IMR-90 (cell line): ENCODE measurements at regions not wholly inside any gene's neighbourhood (a gene's known extent, or its start where the extent isn't known, plus 50 kb on each side); places are given as distances from the start of the nearest gene placed in this dataset.

Experiments
- ATAC-seq: fragments of 200-7000 bp; cut with Tn5 transposase; 2 replicates; pipeline ENCODE4 v1.9.1; 2020; ENCODE audit warnings: low read depth, mild to moderate bottlenecking, moderate library complexity
- BruUV-seq: library from RNA; stranded (reverse); fragments of 400-500 nt; replicated peaks from 2 replicates; lab custom pipeline; 2021; lab: Mats Ljungman, UMichigan
- CTCF ChIA-PET: fragments of 300-600 bp; formaldehyde crosslinking; extraction: SDS; loops from one replicate; lab custom pipeline; 2021; ENCODE audit warnings: antibody characterized with exemption; lab: Yijun Ruan, JAX
- POLR2A ChIA-PET: fragments of 300-600 bp; sonication (Branson Sonifier 250); formaldehyde crosslinking; loops from one replicate; lab custom pipeline; 2022; ENCODE audit warnings: antibody characterized with exemption; ENCODE audit not compliant: unreplicated experiment; lab: Charles Lee
- DNase-seq: peaks from one replicate; pipeline ENCODE4 v3.0.0; 2013
- H2AFZ ChIP-seq: replicated peaks from 2 replicates; pipeline ENCODE3; 2013; ENCODE audit warnings: low read length, mild to moderate bottlenecking; ENCODE audit not compliant: poor library complexity
- H2AK5ac ChIP-seq: 2 replicates; pipeline ENCODE4 v1.6.1; 2013; ENCODE audit warnings: low read depth, low read length, inconsistent platforms
- H2AK9ac ChIP-seq: replicated peaks from 2 replicates; pipeline ENCODE3; 2013; ENCODE audit warnings: mild to moderate bottlenecking, low read depth, low read length, moderate library complexity; ENCODE audit not compliant: poor library complexity
- H2BK120ac ChIP-seq: 2 replicates; pipeline ENCODE4 v1.6.1; 2013; ENCODE audit warnings: low read depth, low read length, inconsistent platforms
- H2BK15ac ChIP-seq: 3 replicates; pipeline ENCODE4 v1.6.1; 2013; ENCODE audit warnings: low read depth, low read length, inconsistent platforms
- H2BK20ac ChIP-seq: 2 replicates; pipeline ENCODE4 v1.6.1; 2013; ENCODE audit warnings: low read depth, mild to moderate bottlenecking, inconsistent platforms, low read length, moderate library complexity
- H2BK5ac ChIP-seq: 2 replicates; pipeline ENCODE4 v1.6.1; 2013; ENCODE audit warnings: mild to moderate bottlenecking, low read depth, low read length, inconsistent platforms; ENCODE audit not compliant: poor library complexity, severe bottlenecking
- H3K14ac ChIP-seq: replicated peaks from 2 replicates; pipeline ENCODE4 v1.6.1; 2013; ENCODE audit warnings: low read depth, low read length, inconsistent platforms
- H3K18ac ChIP-seq: 2 replicates; pipeline ENCODE4 v1.6.1; 2013; ENCODE audit warnings: low read depth, low read length, control low read depth
- H3K23ac ChIP-seq: 2 replicates; pipeline ENCODE4 v1.6.1; 2013; ENCODE audit warnings: low read depth, low read length, inconsistent platforms
- H3K27ac ChIP-seq: 2 replicates; pipeline ENCODE4 v1.5.1; 2013; ENCODE audit warnings: mild to moderate bottlenecking, control low read depth, low read length; ENCODE audit not compliant: insufficient read depth
- H3K27me3 ChIP-seq: 2 replicates; pipeline ENCODE4 v1.6.1; 2013; ENCODE audit warnings: low read length; ENCODE audit not compliant: control insufficient read depth, insufficient read depth
- H3K36me3 ChIP-seq: 2 replicates; pipeline ENCODE4 v1.6.1; 2013; ENCODE audit warnings: low read length, mixed read lengths; ENCODE audit not compliant: control insufficient read depth, insufficient read depth
- H3K4ac ChIP-seq: 2 replicates; pipeline ENCODE4 v1.6.1; 2013; ENCODE audit warnings: low read depth, low read length, inconsistent platforms
- H3K4me1 ChIP-seq: 2 replicates; pipeline ENCODE4 v1.6.1; 2013; ENCODE audit warnings: low read length, mixed read lengths; ENCODE audit not compliant: control insufficient read depth, insufficient read depth
- H3K4me2 ChIP-seq: 2 replicates; pipeline ENCODE4 v1.6.1; 2013; ENCODE audit warnings: low read depth, mild to moderate bottlenecking, control low read depth, low read length, moderate library complexity
- H3K4me3 ChIP-seq: 2 replicates; pipeline ENCODE4 v1.5.1; 2013; ENCODE audit warnings: low read depth, mild to moderate bottlenecking, control low read depth, low read length, moderate library complexity; ENCODE audit not compliant: insufficient read depth
- H3K56ac ChIP-seq: 2 replicates; pipeline ENCODE4 v1.6.1; 2013; ENCODE audit warnings: low read length, inconsistent platforms; ENCODE audit not compliant: insufficient read depth; ENCODE audit errors: extremely low read depth
- H3K79me1 ChIP-seq, 2 experiments: 2 replicates each; pipeline ENCODE4 v1.6.1; 2013; ENCODE audit warnings: low read length in 2 of 2, inconsistent platforms in 1 of 2, low read depth in 1 of 2
- H3K9ac ChIP-seq: 2 replicates; pipeline ENCODE4 v1.6.1; 2013; ENCODE audit warnings: low read depth, low read length, control low read depth
- H3K9me1 ChIP-seq: 2 replicates; pipeline ENCODE4 v1.6.1; 2013; ENCODE audit warnings: low read length, inconsistent platforms; ENCODE audit not compliant: insufficient read depth
- H3K9me3 ChIP-seq: 2 replicates; pipeline ENCODE4 v1.6.1; 2013; ENCODE audit warnings: low read length; ENCODE audit not compliant: control insufficient read depth, insufficient read depth
- H4K20me1 ChIP-seq: 2 replicates; pipeline ENCODE4 v1.6.1; 2013; ENCODE audit warnings: low read length, inconsistent platforms; ENCODE audit not compliant: insufficient read depth
- H4K5ac ChIP-seq: 2 replicates; pipeline ENCODE4 v1.6.1; 2013; ENCODE audit warnings: mild to moderate bottlenecking, low read depth, low read length, control low read depth
- H4K8ac ChIP-seq, 2 experiments: 2 replicates each; pipeline ENCODE4 v1.6.1; 2013; ENCODE audit warnings: low read depth in 2 of 2, low read length in 2 of 2, control low read depth in 1 of 2, inconsistent platforms in 1 of 2
- H4K91ac ChIP-seq: 2 replicates; pipeline ENCODE4 v1.6.1; 2013; ENCODE audit warnings: low read depth, low read length, inconsistent platforms; ENCODE audit not compliant: insufficient read depth
- BHLHE40 ChIP-seq: fragments of 150-350 bp; IDR thresholded peaks from 2 replicates; pipeline ENCODE4 v1.6.1; 2016; ENCODE audit warnings: mild to moderate bottlenecking, low read depth, low read length
- CEBPB ChIP-seq: IDR thresholded peaks from 2 replicates; pipeline ENCODE4 v1.6.1; 2012; ENCODE audit warnings: low read depth, low read length, improper control_type of control experiment
- CHD1 ChIP-seq: IDR thresholded peaks from 2 replicates; pipeline ENCODE4 v1.6.1; 2012; ENCODE audit warnings: low read depth, low read length, improper control_type of control experiment
- MAFK ChIP-seq: IDR thresholded peaks from 2 replicates; pipeline ENCODE4 v1.6.1; 2012; ENCODE audit warnings: low read depth, low read length, improper control_type of control experiment
- MAZ ChIP-seq: IDR thresholded peaks from 2 replicates; pipeline ENCODE4 v1.6.1; 2012; ENCODE audit warnings: low read depth, mild to moderate bottlenecking, low read length, improper control_type of control experiment, moderate library complexity, borderline replicate concordance
- MXI1 ChIP-seq: IDR thresholded peaks from 2 replicates; pipeline ENCODE4 v1.6.1; 2012; ENCODE audit warnings: low read depth, mild to moderate bottlenecking, low read length, moderate library complexity, borderline replicate concordance
- NFE2L2 ChIP-seq: fragments of 150-350 bp; IDR thresholded peaks from 2 replicates; pipeline ENCODE4 v1.6.1; 2016; ENCODE audit warnings: low read depth, mild to moderate bottlenecking, low read length
- POLR2A ChIP-seq: IDR thresholded peaks from 2 replicates; pipeline ENCODE4 v1.6.1; 2012; ENCODE audit warnings: mild to moderate bottlenecking, low read depth, low read length
- RAD21 ChIP-seq: IDR thresholded peaks from 2 replicates; pipeline ENCODE4 v1.6.1; 2012; ENCODE audit warnings: low read length, improper control_type of control experiment
- RCOR1 ChIP-seq: IDR thresholded peaks from 2 replicates; pipeline ENCODE4 v1.6.1; 2012; ENCODE audit warnings: mild to moderate bottlenecking, low read length, improper control_type of control experiment; ENCODE audit not compliant: insufficient replicate concordance
- RFX5 ChIP-seq: IDR thresholded peaks from 2 replicates; pipeline ENCODE4 v1.8.0; 2012; ENCODE audit warnings: low read depth, mild to moderate bottlenecking, low read length, moderate library complexity
- SMC3 ChIP-seq: fragments of 150-350 bp; IDR thresholded peaks from 2 replicates; pipeline ENCODE4 v1.6.1; 2016; ENCODE audit warnings: low read depth, mild to moderate bottlenecking, antibody characterized with exemption, low read length, moderate library complexity
- WGBS, 2 experiments: methylation state at CpG; one replicate each; pipeline versions ENCODE4 v1.1.5 to v1.1.7; 2013; ENCODE audit warnings: missing lambda C conversion rate in 2 of 2; ENCODE audit not compliant: insufficient read length in 1 of 2; ENCODE audit errors: extremely low coverage in 2 of 2; 5-methylcytosine and 5-hydroxymethylcytosine counted together
- dilution Hi-C: fragments of 300-500 bp; cut with HindIII; formaldehyde crosslinking; loops from one replicate; pipeline ENCODE4 v1.14.3; 2018; ENCODE audit warnings: low sequenced_read_pairs; ENCODE audit not compliant: unreplicated experiment
- in situ Hi-C: fragments of 300-500 bp; cut with MboI; formaldehyde crosslinking; loops from 3 replicates; pipeline ENCODE4 v1.14.3; 2019; ENCODE audit warnings: low sequenced_read_pairs, inconsistent platforms, mixed read lengths
- intact Hi-C: fragments of 100-400 bp; cut with micrococcal nuclease; formaldehyde crosslinking; loops from 2 replicates; pipeline ENCODE4 v1.10.0; 2022
- TF ChIP-seq, protein P1 (sequence below): fragments of 150-350 bp; IDR thresholded peaks from 2 replicates; pipeline ENCODE4 v1.6.1; 2017; ENCODE audit warnings: mild to moderate bottlenecking, antibody characterized with exemption, low read length, low read depth
- TF ChIP-seq, protein P2 (sequence below): fragments of 150-350 bp; IDR thresholded peaks from 2 replicates; pipeline ENCODE4 v1.6.1; 2016; ENCODE audit warnings: low read depth, mild to moderate bottlenecking, low read length, moderate library complexity, borderline replicate concordance
- TF ChIP-seq, protein P3 (sequence below): conservative IDR thresholded peaks from 2 replicates; pipeline ENCODE4 v1.5.1; 2012; ENCODE audit warnings: mild to moderate bottlenecking, low read depth, low read length, improper control_type of control experiment

DNA sequence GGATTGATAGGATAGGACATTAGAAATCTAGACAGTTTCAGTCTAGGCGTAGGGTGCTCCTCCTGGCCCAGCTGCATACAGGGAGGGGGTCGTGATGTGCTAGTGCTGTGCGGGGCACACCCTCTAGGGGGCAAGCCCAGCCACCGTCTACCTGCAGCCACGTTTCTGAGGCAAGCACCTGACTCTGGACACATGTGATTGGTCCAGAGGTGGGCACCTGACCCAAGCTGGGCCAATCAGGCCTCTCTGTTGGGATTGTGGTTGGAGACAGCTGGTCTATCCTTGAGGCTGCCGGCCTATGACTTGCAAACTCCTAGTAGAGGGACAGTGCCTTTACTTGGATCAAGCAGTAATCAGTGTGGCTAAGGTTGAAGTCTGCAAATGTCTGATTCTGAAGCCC lies 317.1 kb downstream of the BMP7 start:
- Histone ChIP-seq H4K20me1 (no peaks in the 10 kb centered on the region), H3K23ac (no peak overlapping the region), H3K4ac (no peak overlapping the region), H4K8ac (no peak overlapping the region), H3K18ac (no peak overlapping the region), H2AK5ac (no peak overlapping the region), H2BK15ac (no peak overlapping the region), H2BK5ac (no peak overlapping the region), H3K4me2 (no peak overlapping the region), H2BK120ac (no peak overlapping the region), H2AK9ac (no peak overlapping the region), H3K27ac (no peak overlapping the region), H4K5ac (no peak overlapping the region), H3K14ac (no peak overlapping the region), H3K9ac (no peak overlapping the region), H3K27me3 (peaks cover 2% of the 10 kb centered on the region; the same call in 1 of the 2 replicates), H3K4me3 (no peak overlapping the region), H2BK20ac (no peak overlapping the region), H3K9me3 (no peaks in the 10 kb centered on the region), H4K91ac (no peak overlapping the region), H3K4me1 (no peaks in the 10 kb centered on the region), H2AFZ (peak overlapping the region; percentile 33), H3K36me3 (no peaks in the 10 kb centered on the region), H3K56ac (no peak overlapping the region), H3K79me1 (no peaks in the 10 kb centered on the region), H3K9me1 (no peaks in the 10 kb centered on the region)
- no TSS peak for BruUV-seq
- 80% methylated on average over 1 of the region's 6 CpGs; no CpG with 5 or more reads in 1 of the 2 experiments for WGBS, 2 experiments
- intact Hi-C loops (no loop called here), dilution Hi-C loops (no loop called here), in situ Hi-C loops (no loop called here)
- DNase-seq (no peak), ATAC-seq (no peak)
- CTCF ChIA-PET, result no interaction called here
- no peak for TF ChIP-seq BHLHE40
- TF ChIP-seq RCOR1, result no peak
- no peak for TF ChIP-seq CHD1
- TF ChIP-seq, protein P1, sequence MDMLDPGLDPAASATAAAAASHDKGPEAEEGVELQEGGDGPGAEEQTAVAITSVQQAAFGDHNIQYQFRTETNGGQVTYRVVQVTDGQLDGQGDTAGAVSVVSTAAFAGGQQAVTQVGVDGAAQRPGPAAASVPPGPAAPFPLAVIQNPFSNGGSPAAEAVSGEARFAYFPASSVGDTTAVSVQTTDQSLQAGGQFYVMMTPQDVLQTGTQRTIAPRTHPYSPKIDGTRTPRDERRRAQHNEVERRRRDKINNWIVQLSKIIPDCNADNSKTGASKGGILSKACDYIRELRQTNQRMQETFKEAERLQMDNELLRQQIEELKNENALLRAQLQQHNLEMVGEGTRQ, result no peak
- TF ChIP-seq MXI1, result no peak
- TF ChIP-seq, protein P2, sequence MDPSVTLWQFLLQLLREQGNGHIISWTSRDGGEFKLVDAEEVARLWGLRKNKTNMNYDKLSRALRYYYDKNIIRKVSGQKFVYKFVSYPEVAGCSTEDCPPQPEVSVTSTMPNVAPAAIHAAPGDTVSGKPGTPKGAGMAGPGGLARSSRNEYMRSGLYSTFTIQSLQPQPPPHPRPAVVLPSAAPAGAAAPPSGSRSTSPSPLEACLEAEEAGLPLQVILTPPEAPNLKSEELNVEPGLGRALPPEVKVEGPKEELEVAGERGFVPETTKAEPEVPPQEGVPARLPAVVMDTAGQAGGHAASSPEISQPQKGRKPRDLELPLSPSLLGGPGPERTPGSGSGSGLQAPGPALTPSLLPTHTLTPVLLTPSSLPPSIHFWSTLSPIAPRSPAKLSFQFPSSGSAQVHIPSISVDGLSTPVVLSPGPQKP, result no peak
- TF ChIP-seq SMC3, result no peak
- TF ChIP-seq RAD21, result no peak
- no peak for TF ChIP-seq CEBPB
- TF ChIP-seq MAZ, result no peak
- TF ChIP-seq NFE2L2, result no peak
- no peak for TF ChIP-seq RFX5
- no peak for TF ChIP-seq POLR2A
- no peak for TF ChIP-seq MAFK
- TF ChIP-seq, protein P3, sequence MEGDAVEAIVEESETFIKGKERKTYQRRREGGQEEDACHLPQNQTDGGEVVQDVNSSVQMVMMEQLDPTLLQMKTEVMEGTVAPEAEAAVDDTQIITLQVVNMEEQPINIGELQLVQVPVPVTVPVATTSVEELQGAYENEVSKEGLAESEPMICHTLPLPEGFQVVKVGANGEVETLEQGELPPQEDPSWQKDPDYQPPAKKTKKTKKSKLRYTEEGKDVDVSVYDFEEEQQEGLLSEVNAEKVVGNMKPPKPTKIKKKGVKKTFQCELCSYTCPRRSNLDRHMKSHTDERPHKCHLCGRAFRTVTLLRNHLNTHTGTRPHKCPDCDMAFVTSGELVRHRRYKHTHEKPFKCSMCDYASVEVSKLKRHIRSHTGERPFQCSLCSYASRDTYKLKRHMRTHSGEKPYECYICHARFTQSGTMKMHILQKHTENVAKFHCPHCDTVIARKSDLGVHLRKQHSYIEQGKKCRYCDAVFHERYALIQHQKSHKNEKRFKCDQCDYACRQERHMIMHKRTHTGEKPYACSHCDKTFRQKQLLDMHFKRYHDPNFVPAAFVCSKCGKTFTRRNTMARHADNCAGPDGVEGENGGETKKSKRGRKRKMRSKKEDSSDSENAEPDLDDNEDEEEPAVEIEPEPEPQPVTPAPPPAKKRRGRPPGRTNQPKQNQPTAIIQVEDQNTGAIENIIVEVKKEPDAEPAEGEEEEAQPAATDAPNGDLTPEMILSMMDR, result no peak
- POLR2A ChIA-PET, result interaction anchor here (0.5 kb wide), 1 partner anchor 12 kb away, joined by 5 read pairs; no protein-coding TSS in a partner anchor
